DOHH2 (cell line): ENCODE measurements at regions not wholly inside any gene's neighbourhood (a gene's known extent, or its start where the extent isn't known, plus 50 kb on each side); places are given as distances from the start of the nearest gene placed in this dataset.

Experiments used
- H3F3A ChIP-seq: fragments of 200-600 bp; sonication (generic), shearing (Covaris generic); 2 replicates; pipeline ENCODE4 v1.6.0; 2016; ENCODE audit warnings: antibody characterized with exemption, mild to moderate bottlenecking; ENCODE audit not compliant: control insufficient read depth, insufficient read depth
- H3K27ac ChIP-seq: fragments of 200-600 bp; sonication (generic); 2 replicates; pipeline ENCODE4 v1.5.1; 2014; ENCODE audit warnings: low read depth, mild to moderate bottlenecking, low read length, moderate library complexity
- H3K27me3 ChIP-seq: fragments of 200-600 bp; sonication (generic); 2 replicates; pipeline ENCODE4 v1.6.1; 2014; ENCODE audit warnings: mild to moderate bottlenecking, low read length, mixed read lengths; ENCODE audit not compliant: control insufficient read depth
- H3K36me3 ChIP-seq: fragments of 200-600 bp; sonication (generic); 2 replicates; pipeline ENCODE4 v1.6.1; 2014; ENCODE audit warnings: mild to moderate bottlenecking, low read length, moderate library complexity, mixed read lengths; ENCODE audit not compliant: control insufficient read depth
- H3K4me1 ChIP-seq: fragments of 200-600 bp; sonication (generic); 2 replicates; pipeline ENCODE4 v1.6.1; 2014; ENCODE audit warnings: mild to moderate bottlenecking, low read length, mixed read lengths; ENCODE audit not compliant: control insufficient read depth
- H3K4me2 ChIP-seq: fragments of 200-600 bp; sonication (generic); 2 replicates; pipeline ENCODE4 v1.6.0; 2014; ENCODE audit warnings: mild to moderate bottlenecking, low read length, moderate library complexity
- H3K4me3 ChIP-seq: fragments of 200-600 bp; sonication (generic); 2 replicates; pipeline ENCODE4 v1.5.1; 2014; ENCODE audit warnings: mild to moderate bottlenecking, low read length, mixed read lengths
- H3K79me2 ChIP-seq: fragments of 200-600 bp; sonication (generic); 2 replicates; pipeline ENCODE4 v1.6.1; 2014; ENCODE audit warnings: mild to moderate bottlenecking, low read length, mixed read lengths; ENCODE audit not compliant: control insufficient read depth
- H3K9me2 ChIP-seq: fragments of 200-600 bp; sonication (generic); replicated peaks from 2 replicates; pipeline ENCODE4 v1.6.1; 2014; ENCODE audit warnings: mild to moderate bottlenecking, low read length, mixed read lengths; ENCODE audit not compliant: control insufficient read depth
- H3K9me3 ChIP-seq: fragments of 200-600 bp; sonication (generic); 2 replicates; pipeline ENCODE4 v1.6.1; 2014; ENCODE audit warnings: antibody characterized with exemption, low read length, mixed read lengths; ENCODE audit not compliant: control insufficient read depth, insufficient read depth
- H4K20me1 ChIP-seq: fragments of 200-600 bp; sonication (generic); 2 replicates; pipeline ENCODE4 v1.6.0; 2014; ENCODE audit warnings: low read depth, mild to moderate bottlenecking, antibody characterized with exemption, low read length, moderate library complexity; ENCODE audit not compliant: control insufficient read depth, insufficient read depth
- EZH2phosphoT487 ChIP-seq: fragments of 200-600 bp; sonication (generic); IDR thresholded peaks from 2 replicates; pipeline ENCODE4 v1.6.1; 2017; ENCODE audit warnings: borderline replicate concordance, mild to moderate bottlenecking, antibody characterized with exemption, low read length, moderate library complexity, mixed read lengths
- TF ChIP-seq, protein P1 (sequence below): fragments of 200-600 bp; sonication (generic); IDR thresholded peaks from one replicate; pipeline ENCODE4 v1.5.1; 2014; ENCODE audit warnings: antibody characterized with exemption, mild to moderate bottlenecking, low read depth, low read length; ENCODE audit not compliant: poor library complexity, severe bottlenecking

DNA sequence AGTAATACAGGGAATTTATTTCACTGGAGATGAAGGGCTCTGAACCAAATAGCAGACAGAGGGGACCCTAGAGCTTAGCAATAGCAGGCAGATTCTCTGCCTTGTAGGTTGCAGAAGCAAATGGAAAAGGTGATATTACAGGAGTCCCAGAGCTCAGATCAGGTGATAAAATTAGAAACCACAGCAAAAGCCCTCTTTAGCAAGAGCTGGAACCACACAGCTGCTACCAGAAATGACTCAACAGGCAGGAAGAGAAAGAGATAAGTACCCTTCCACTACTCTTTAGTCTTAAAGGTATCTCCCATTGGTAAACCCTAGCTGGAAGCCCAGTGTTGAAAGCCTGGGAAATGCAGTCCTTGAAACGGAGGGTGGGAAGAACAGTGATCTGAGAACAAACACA lies 535.6 kb upstream of the GHITM start:
- TF ChIP-seq, protein P1, sequence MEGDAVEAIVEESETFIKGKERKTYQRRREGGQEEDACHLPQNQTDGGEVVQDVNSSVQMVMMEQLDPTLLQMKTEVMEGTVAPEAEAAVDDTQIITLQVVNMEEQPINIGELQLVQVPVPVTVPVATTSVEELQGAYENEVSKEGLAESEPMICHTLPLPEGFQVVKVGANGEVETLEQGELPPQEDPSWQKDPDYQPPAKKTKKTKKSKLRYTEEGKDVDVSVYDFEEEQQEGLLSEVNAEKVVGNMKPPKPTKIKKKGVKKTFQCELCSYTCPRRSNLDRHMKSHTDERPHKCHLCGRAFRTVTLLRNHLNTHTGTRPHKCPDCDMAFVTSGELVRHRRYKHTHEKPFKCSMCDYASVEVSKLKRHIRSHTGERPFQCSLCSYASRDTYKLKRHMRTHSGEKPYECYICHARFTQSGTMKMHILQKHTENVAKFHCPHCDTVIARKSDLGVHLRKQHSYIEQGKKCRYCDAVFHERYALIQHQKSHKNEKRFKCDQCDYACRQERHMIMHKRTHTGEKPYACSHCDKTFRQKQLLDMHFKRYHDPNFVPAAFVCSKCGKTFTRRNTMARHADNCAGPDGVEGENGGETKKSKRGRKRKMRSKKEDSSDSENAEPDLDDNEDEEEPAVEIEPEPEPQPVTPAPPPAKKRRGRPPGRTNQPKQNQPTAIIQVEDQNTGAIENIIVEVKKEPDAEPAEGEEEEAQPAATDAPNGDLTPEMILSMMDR = no peak
- TF ChIP-seq EZH2phosphoT487 = no peak
- Histone ChIP-seq H3K4me3 (no peak overlapping the region), H3K4me2 (no peak overlapping the region), H3K4me1 (no peaks in the 10 kb centered on the region), H3K36me3 (no peaks in the 10 kb centered on the region), H3K9me3 (no peaks in the 10 kb centered on the region), H3K27me3 (no peaks in the 10 kb centered on the region), H3K9me2 (no peaks in the 10 kb centered on the region), H4K20me1 (no peaks in the 10 kb centered on the region), H3K79me2 (no peaks in the 10 kb centered on the region), H3F3A (no peaks in the 10 kb centered on the region), H3K27ac (no peak overlapping the region)

DNA sequence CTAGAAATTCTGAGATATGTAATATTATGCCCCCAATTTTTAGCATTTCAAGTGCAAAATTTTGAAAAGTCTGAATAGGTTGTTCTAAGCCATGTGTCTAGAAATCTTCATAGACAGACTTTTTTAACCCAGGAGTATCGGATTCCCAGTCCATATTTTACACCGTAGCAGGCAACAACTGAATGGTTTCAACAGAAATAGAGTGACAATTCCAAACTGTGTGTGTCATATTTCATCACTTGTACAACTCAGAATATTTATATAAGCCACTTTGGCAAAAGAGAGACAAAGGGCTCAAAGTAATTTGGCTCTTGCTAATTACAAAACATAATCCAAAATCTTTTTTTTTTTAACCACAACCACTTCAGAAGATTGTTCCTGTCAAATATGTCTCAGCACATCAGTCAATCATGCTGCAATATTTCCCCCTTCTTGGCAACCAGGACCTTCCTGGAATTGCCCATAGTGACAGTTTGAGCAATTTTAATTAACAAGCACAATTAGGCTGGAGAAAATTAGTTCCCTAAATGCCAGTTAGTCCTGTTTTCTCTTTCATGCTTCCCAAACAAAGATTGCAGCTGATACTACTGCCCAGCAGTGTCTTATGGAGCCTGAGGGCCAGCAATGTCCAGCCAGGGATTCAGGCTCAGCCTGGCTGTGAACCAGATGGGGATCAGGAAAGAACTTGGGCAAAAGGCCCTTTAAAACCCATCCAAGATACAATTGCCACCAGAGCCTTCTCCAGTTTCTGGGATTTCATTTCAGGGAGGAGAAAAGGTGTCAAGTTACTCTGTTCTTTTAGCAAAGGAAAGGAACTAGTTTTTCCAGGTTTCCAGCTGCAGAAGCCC lies 533.3 kb upstream of the GHITM start:
- no peak for TF ChIP-seq EZH2phosphoT487
- TF ChIP-seq, protein P1 = no peak
- no peaks in the 10 kb centered on the region for H4K20me1 ChIP-seq
- no peak overlapping the region for H3K4me2 ChIP-seq
- no peaks in the 10 kb centered on the region for H3K9me2 ChIP-seq
- H3F3A ChIP-seq = no peaks in the 10 kb centered on the region
- H3K27ac ChIP-seq = no peak overlapping the region
- H3K4me1 ChIP-seq = no peaks in the 10 kb centered on the region
- no peaks in the 10 kb centered on the region for H3K27me3 ChIP-seq
- no peaks in the 10 kb centered on the region for H3K79me2 ChIP-seq
- H3K4me3 ChIP-seq = no peak overlapping the region
- H3K36me3 ChIP-seq = no peaks in the 10 kb centered on the region
- H3K9me3 ChIP-seq = no peaks in the 10 kb centered on the region

DNA sequence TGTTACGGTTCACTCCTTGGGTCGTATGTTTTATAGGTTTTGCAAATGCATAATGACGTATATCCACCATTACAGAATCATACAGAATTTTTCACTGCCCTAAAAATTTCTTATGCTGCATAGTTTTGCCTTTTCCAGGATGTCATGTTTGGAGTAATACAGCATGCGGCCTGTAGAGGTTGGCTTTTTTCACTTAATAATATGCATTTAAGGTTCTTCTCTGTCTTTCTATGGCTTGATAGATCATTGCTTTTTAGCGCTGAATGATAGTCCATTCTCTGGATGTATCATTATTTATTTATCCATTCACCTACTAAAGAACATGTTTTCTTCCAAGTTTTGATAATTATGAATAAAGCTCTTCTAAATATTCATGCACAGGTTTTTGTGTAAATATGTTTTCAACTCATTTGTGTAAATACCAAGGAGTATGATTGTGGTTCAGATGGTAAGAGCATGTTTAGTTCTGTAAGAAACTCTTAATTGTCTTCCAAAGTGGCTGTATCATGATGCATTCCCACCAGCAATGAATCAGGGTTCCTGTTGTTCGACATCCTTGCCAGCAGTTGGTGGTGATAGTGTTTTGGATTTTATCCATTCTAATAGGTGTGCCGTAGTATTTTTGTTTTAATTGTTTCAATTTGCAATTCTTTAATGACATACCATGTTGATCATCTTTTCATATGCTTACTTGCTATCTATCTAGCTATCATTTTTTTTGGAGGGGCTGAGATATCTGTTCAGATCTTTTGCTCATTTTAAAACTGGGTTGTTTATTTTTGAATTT lies 531.2 kb upstream of the GHITM start:
- no peak overlapping the region for H3K27ac ChIP-seq
- H4K20me1 ChIP-seq = no peaks in the 10 kb centered on the region
- H3K79me2 ChIP-seq = no peaks in the 10 kb centered on the region
- no peaks in the 10 kb centered on the region for H3K36me3 ChIP-seq
- H3K27me3 ChIP-seq = no peaks in the 10 kb centered on the region
- no peaks in the 10 kb centered on the region for H3K9me3 ChIP-seq
- H3K4me2 ChIP-seq = no peak overlapping the region
- no peaks in the 10 kb centered on the region for H3F3A ChIP-seq
- no peak overlapping the region for H3K4me3 ChIP-seq
- H3K4me1 ChIP-seq = no peaks in the 10 kb centered on the region
- H3K9me2 ChIP-seq = no peaks in the 10 kb centered on the region
- TF ChIP-seq EZH2phosphoT487 = no peak
- TF ChIP-seq, protein P1 = no peak
